HepG2 (cell line): ENCODE measurements at regions not wholly inside any gene's neighbourhood (a gene's known extent, or its start where the extent isn't known, plus 50 kb on each side); places are given as distances from the start of the nearest gene placed in this dataset.

ENCODE experiments used
- ATAC-seq: fragments of 200-7000 bp; cut with Tn5 transposase; 3 replicates; pipeline ENCODE4 v1.9.1; 2020; ENCODE audit warnings: mild to moderate bottlenecking, moderate library complexity
- BruUV-seq: library from RNA; stranded (reverse); fragments of 400-500 nt; replicated peaks from 2 replicates; lab custom pipeline; 2021; lab: Mats Ljungman, UMichigan
- CTCF ChIA-PET: fragments of 300-600 bp; formaldehyde crosslinking; extraction: SDS; loops from one replicate; lab custom pipeline; 2021; ENCODE audit warnings: low total read pairs, inconsistent platforms, low intra/inter-chr PET ratio; lab: Yijun Ruan, JAX
- POLR2A ChIA-PET: fragments of 350-600 bp; sonication (Branson Sonifier 250); formaldehyde crosslinking; loops from one replicate; lab custom pipeline; 2020; ENCODE audit warnings: antibody characterized with exemption, inconsistent platforms; lab: Yijun Ruan, JAX
- DNase-seq: peaks from one replicate; pipeline ENCODE4 v3.0.0-alpha.2; 2015; ENCODE audit warnings: low spot score
- FAIRE-seq: peaks from 3 replicates; lab custom pipeline; 2011; peaks lifted over from hg19 to GRCh38; lab: Jason Lieb, UNC
- H2AFZ ChIP-seq: one replicate; pipeline ENCODE4 v1.6.1; 2011; ENCODE audit warnings: low read length, inconsistent platforms
- H3K27ac ChIP-seq: fragments of 300-600 bp; 3 replicates; pipeline ENCODE4 v1.8.0; 2011; ENCODE audit warnings: mixed run types, mild to moderate bottlenecking, mixed read lengths, low read length, inconsistent platforms; ENCODE audit not compliant: insufficient read depth; ENCODE audit errors: extremely low read length
- H3K27me3 ChIP-seq, 2 experiments: fragments of 200-600 bp in 1 of 2; 2 replicates in 1 of 2; 3 replicates in 1 of 2; pipeline versions ENCODE4 v1.6.0 to v1.8.0; 2011; ENCODE audit warnings: low read length in 2 of 2, mild to moderate bottlenecking in 2 of 2, moderate library complexity in 2 of 2, inconsistent platforms in 1 of 2; ENCODE audit not compliant: insufficient read depth in 2 of 2, control insufficient read depth in 1 of 2
- H3K36me3 ChIP-seq, 2 experiments: fragments of 200-600 bp in 1 of 2; replicated peaks in 1 of 2; 2 replicates in 1 of 2; 3 replicates in 1 of 2; pipeline versions ENCODE4 v1.5.1 to v1.8.0; 2011; ENCODE audit warnings: low read length in 2 of 2, inconsistent platforms in 1 of 2; ENCODE audit not compliant: insufficient read depth in 2 of 2, control insufficient read depth in 1 of 2
- H3K4me1 ChIP-seq: 2 replicates; pipeline ENCODE4 v1.5.1; 2012; ENCODE audit warnings: low read length, inconsistent platforms; ENCODE audit not compliant: insufficient read depth
- H3K4me2 ChIP-seq: 2 replicates; pipeline ENCODE4 v1.6.0; 2011; ENCODE audit warnings: low read depth, low read length, inconsistent platforms
- H3K4me3 ChIP-seq, 3 experiments: fragments of 200-600 bp in 1 of 3; sonication (generic), shearing (Covaris generic) in 1 of 3; replicated peaks in 1 of 3; 2 replicates each; pipeline ENCODE4 v1.5.1; 2011 to 2016; ENCODE audit warnings: low read length in 3 of 3, inconsistent platforms in 2 of 3, low read depth in 2 of 3, mild to moderate bottlenecking in 2 of 3, control low read depth in 1 of 3, mixed read lengths in 1 of 3; ENCODE audit not compliant: insufficient read depth in 1 of 3
- H3K79me2 ChIP-seq: one replicate; pipeline ENCODE4 v1.6.1; 2011; ENCODE audit warnings: low read length, inconsistent platforms; ENCODE audit not compliant: insufficient read depth
- H3K9ac ChIP-seq: 2 replicates; pipeline ENCODE4 v1.6.0; 2011; ENCODE audit warnings: mild to moderate bottlenecking, low read depth, low read length, inconsistent platforms; ENCODE audit not compliant: insufficient read depth
- H3K9me3 ChIP-seq: 2 replicates; pipeline ENCODE4 v1.5.1; 2012; ENCODE audit warnings: mild to moderate bottlenecking, low read length
- H4K20me1 ChIP-seq: 2 replicates; pipeline ENCODE4 v1.6.0; 2011; ENCODE audit warnings: inconsistent platforms, mild to moderate bottlenecking, low read length, moderate library complexity; ENCODE audit not compliant: insufficient read depth
- AFF4 ChIP-seq: sonication (generic); formaldehyde crosslinking; IDR thresholded peaks from 2 replicates; pipeline ENCODE4 v1.4.0; 2020; ENCODE audit warnings: missing genetic modification reagents
- CEBPB ChIP-seq: IDR thresholded peaks from 2 replicates; pipeline ENCODE4 v1.6.1; 2011; ENCODE audit warnings: low read depth, low read length, improper control_type of control experiment, borderline replicate concordance
- CTCF ChIP-seq: sonication (generic); formaldehyde crosslinking; IDR thresholded peaks from 2 replicates; pipeline ENCODE4 v1.5.0; 2020; ENCODE audit warnings: mild to moderate bottlenecking, missing genetic modification reagents, moderate library complexity
- ETV6 ChIP-seq: sonication (generic); formaldehyde crosslinking; conservative IDR thresholded peaks from 2 replicates; pipeline ENCODE4 v1.4.0; 2020; ENCODE audit warnings: missing genetic modification reagents
- FOXA3 ChIP-seq: IDR thresholded peaks from 2 replicates; pipeline ENCODE4 v1.6.1; 2016; ENCODE audit warnings: missing genetic modification reagents, missing compliant biosample characterization
- NBN ChIP-seq: fragments of 450-650 bp; conservative IDR thresholded peaks from 2 replicates; pipeline ENCODE4 v1.6.1; 2017
- NFKB2 ChIP-seq: sonication (generic); formaldehyde crosslinking; IDR thresholded peaks from 2 replicates; pipeline ENCODE4 v1.4.0; 2020; ENCODE audit warnings: missing genetic modification reagents, borderline replicate concordance
- PAX8 ChIP-seq: sonication (generic); formaldehyde crosslinking; IDR thresholded peaks from 2 replicates; pipeline ENCODE4 v1.8.0; 2022; ENCODE audit warnings: mild to moderate bottlenecking, missing genetic modification reagents, borderline replicate concordance
- PCBP2 ChIP-seq: fragments of 200-400 bp; formaldehyde crosslinking; optimal IDR thresholded peaks from 2 replicates; pipeline ENCODE3; 2018; ENCODE audit warnings: low read length, low read depth; ENCODE audit not compliant: poor library complexity, severe bottlenecking
- RFX5 ChIP-seq: IDR thresholded peaks from 2 replicates; pipeline ENCODE4 v1.6.1; 2011; ENCODE audit warnings: low read depth, low read length, improper control_type of control experiment
- RNF2 ChIP-seq: fragments of 450-650 bp; conservative IDR thresholded peaks from 2 replicates; pipeline ENCODE4 v1.6.1; 2016; ENCODE audit warnings: low read depth
- ZNF234 ChIP-seq: sonication (generic); formaldehyde crosslinking; conservative IDR thresholded peaks from 2 replicates; pipeline ENCODE4 v1.5.1; 2020; ENCODE audit warnings: mild to moderate bottlenecking, missing genetic modification reagents
- ZNF292 ChIP-seq: sonication (generic); formaldehyde crosslinking; IDR thresholded peaks from 2 replicates; pipeline ENCODE4 v1.8.1; 2022; ENCODE audit warnings: mild to moderate bottlenecking, low read depth, missing genetic modification reagents, borderline replicate concordance
- WGBS: methylation state at CpG from one replicate; pipeline ENCODE4 v1.1.6; 2017; ENCODE audit warnings: low lambda C conversion rate; 5-methylcytosine and 5-hydroxymethylcytosine counted together
- in situ Hi-C: cut with HindIII; loops from 2 replicates; pipeline ENCODE4 v1.10.0; 2017; ENCODE audit warnings: low pct_unique_long_range_greater_than_20kb; ENCODE audit not compliant: extremely low pct_ligation_motif_present
- intact Hi-C: fragments of 100-400 bp; cut with micrococcal nuclease; formaldehyde crosslinking; loops from one replicate; pipeline ENCODE4 v1.10.0; 2022; ENCODE audit not compliant: unreplicated experiment

GRCh38 chr17:70414300-70414699, 245.0 kb downstream of the KCNJ2 start:
- CTCF ChIA-PET, result no interaction called here
- WGBS, result 0% methylated on average over 3 of the region's 3 CpGs
- Histone ChIP-seq H2AFZ (no peak overlapping the region), H3K36me3 (no peaks in the 10 kb centered on the region), H3K27ac (no peak overlapping the region), H3K79me2 (no peaks in the 10 kb centered on the region), H3K9me3 (peaks cover 78% of the 10 kb centered on the region), H3K4me2 (no peak overlapping the region), H3K9ac (no peak overlapping the region), H3K4me1 (no peaks in the 10 kb centered on the region), H3K4me3 (no peak overlapping the region), H4K20me1 (no peaks in the 10 kb centered on the region), H3K27me3 (no peaks in the 10 kb centered on the region)
- in situ Hi-C loops (no loop called here), intact Hi-C loops (no loop called here)
- no peak for ATAC-seq
- no peak for FAIRE-seq
- TF ChIP-seq ZNF234 (CRISPR knock-in tag) (no peak), ZNF292 (CRISPR knock-in tag) (no peak), PCBP2 (no peak), ETV6 (CRISPR knock-in tag) (no peak), CTCF (CRISPR knock-in tag) (no peak), NBN (no peak), NFKB2 (CRISPR knock-in tag) (no peak), RFX5 (no peak), AFF4 (CRISPR knock-in tag) (no peak), FOXA3 (CRISPR knock-in tag) (no peak), PAX8 (no peak), RNF2 (no peak), CEBPB (no peak)
- no TSS peak for BruUV-seq
- POLR2A ChIA-PET, result no interaction called here
- DNase-seq, result no peak
